Mesendoderm (in vitro differentiated cells): ENCODE measurements at regions not wholly inside any gene's neighbourhood (a gene's known extent, or its start where the extent isn't known, plus 50 kb on each side); places are given as distances from the start of the nearest gene placed in this dataset.
"Not testable (repeated sequence)": the region's sequence is repeated elsewhere in the genome, so short reads cannot be mapped to it uniquely, and the experiment has no call there.

Experiments used
- DNase-seq: peaks from one replicate; pipeline ENCODE4 v3.0.0; 2013
- H2AK5ac ChIP-seq: 2 replicates; pipeline ENCODE4 v1.6.1; 2013; ENCODE audit warnings: low read length, inconsistent platforms
- H2BK120ac ChIP-seq: 2 replicates; pipeline ENCODE4 v1.6.1; 2013; ENCODE audit warnings: low read depth, mild to moderate bottlenecking, low read length, moderate library complexity, mixed read lengths
- H2BK15ac ChIP-seq: replicated peaks from 2 replicates; pipeline ENCODE4 v1.6.1; 2013; ENCODE audit warnings: low read depth, mild to moderate bottlenecking, moderate library complexity
- H2BK5ac ChIP-seq: 2 replicates; pipeline ENCODE4 v1.6.1; 2013; ENCODE audit warnings: low read length, inconsistent platforms
- H3K18ac ChIP-seq: 2 replicates; pipeline ENCODE4 v1.6.1; 2013; ENCODE audit warnings: mild to moderate bottlenecking, low read length, mixed read lengths
- H3K23ac ChIP-seq: one replicate; pipeline ENCODE4 v1.6.1; 2013; ENCODE audit warnings: low read length
- H3K27ac ChIP-seq: 2 replicates; pipeline ENCODE4 v1.5.1; 2013; ENCODE audit warnings: low read depth, mild to moderate bottlenecking, inconsistent platforms, low read length, moderate library complexity
- H3K27me3 ChIP-seq: 2 replicates; pipeline ENCODE4 v1.6.1; 2013; ENCODE audit warnings: low read length, control low read depth, mild to moderate bottlenecking, inconsistent platforms; ENCODE audit not compliant: insufficient read depth, poor library complexity
- H3K36me3 ChIP-seq: 2 replicates; pipeline ENCODE4 v1.6.1; 2013; ENCODE audit warnings: low read length, inconsistent platforms; ENCODE audit not compliant: control insufficient read depth, insufficient read depth
- H3K4ac ChIP-seq: one replicate; pipeline ENCODE4 v1.6.1; 2013; ENCODE audit warnings: low read depth, mild to moderate bottlenecking, low read length, moderate library complexity
- H3K4me1 ChIP-seq: 2 replicates; pipeline ENCODE4 v1.6.1; 2013; ENCODE audit warnings: low read depth, low read length, inconsistent platforms; ENCODE audit not compliant: control insufficient read depth
- H3K4me2 ChIP-seq: 2 replicates; pipeline ENCODE4 v1.6.1; 2013; ENCODE audit warnings: low read length
- H3K4me3 ChIP-seq: 2 replicates; pipeline ENCODE4 v1.5.1; 2013; ENCODE audit warnings: mild to moderate bottlenecking, low read length
- H3K56ac ChIP-seq: one replicate; pipeline ENCODE4 v1.6.1; 2013; ENCODE audit warnings: low read length
- H3K79me1 ChIP-seq: 2 replicates; pipeline ENCODE4 v1.6.1; 2013; ENCODE audit warnings: low read length, inconsistent platforms
- H3K79me2 ChIP-seq: 2 replicates; pipeline ENCODE4 v1.6.1; 2013; ENCODE audit warnings: mild to moderate bottlenecking, low read length; ENCODE audit not compliant: control insufficient read depth, insufficient read depth
- H3K9ac ChIP-seq: 2 replicates; pipeline ENCODE4 v1.6.1; 2013; ENCODE audit warnings: low read length, inconsistent platforms
- H4K5ac ChIP-seq: one replicate; pipeline ENCODE4 v1.6.1; 2013; ENCODE audit warnings: low read length
- H4K8ac ChIP-seq: one replicate; pipeline ENCODE4 v1.6.1; 2013; ENCODE audit warnings: low read depth, mild to moderate bottlenecking, control low read depth, low read length, moderate library complexity
- WGBS: extraction: QIAGEN DNeasy Blood & Tissue Kit; methylation state at CpG from one replicate; pipeline ENCODE4 v1.1.7; 2013; ENCODE audit warnings: low lambda C conversion rate, missing lambda C conversion rate; ENCODE audit not compliant: insufficient coverage; ENCODE audit errors: extremely low coverage; 5-methylcytosine and 5-hydroxymethylcytosine counted together

GRCh38 chr16:31581065-31581464 is 53.4 kb downstream of the AHSP start:
- not testable (repeated sequence) for H2BK5ac ChIP-seq, DNase-seq, H3K36me3 ChIP-seq, H3K56ac ChIP-seq, H4K5ac ChIP-seq, H2BK15ac ChIP-seq, H3K4ac ChIP-seq, H3K23ac ChIP-seq, H2AK5ac ChIP-seq, H2BK120ac ChIP-seq, H3K9ac ChIP-seq, H3K4me1 ChIP-seq, H3K79me2 ChIP-seq, H3K27me3 ChIP-seq, H3K79me1 ChIP-seq, H3K18ac ChIP-seq, H4K8ac ChIP-seq, H3K4me3 ChIP-seq, H3K27ac ChIP-seq, H3K4me2 ChIP-seq
- no CpG with 5 or more reads among the region's 2 CpGs for WGBS

- not testable (repeated sequence) for H3K18ac ChIP-seq, H3K4me2 ChIP-seq, H3K79me1 ChIP-seq, H2BK15ac ChIP-seq, H3K4ac ChIP-seq, H3K27me3 ChIP-seq, H3K9ac ChIP-seq, H3K4me3 ChIP-seq, H2BK5ac ChIP-seq, H3K27ac ChIP-seq, H2AK5ac ChIP-seq, H2BK120ac ChIP-seq, H3K56ac ChIP-seq, H3K79me2 ChIP-seq, H4K5ac ChIP-seq, H3K23ac ChIP-seq, H3K36me3 ChIP-seq, H4K8ac ChIP-seq, H3K4me1 ChIP-seq
- WGBS: no CpG with 5 or more reads among the region's 9 CpGs
- peak; percentile 0 for DNase-seq
Measured at GRCh38 chr16:31601737-31602384, 74.2 kb downstream of the AHSP start.

- no peak overlapping the region for H3K4me3 ChIP-seq
- no peak overlapping the region for H3K4me2 ChIP-seq
- H2AK5ac ChIP-seq: no peak overlapping the region
- no peak overlapping the region for H3K56ac ChIP-seq
- H3K18ac ChIP-seq: no peak overlapping the region
- no peak for DNase-seq
- H3K9ac ChIP-seq: no peak overlapping the region
- H2BK15ac ChIP-seq: no peak overlapping the region
- H2BK120ac ChIP-seq: no peak overlapping the region
- H4K5ac ChIP-seq: no peak overlapping the region
- H3K79me1 ChIP-seq: no peaks in the 10 kb centered on the region
- H3K4ac ChIP-seq: no peak overlapping the region
- H3K36me3 ChIP-seq: no peaks in the 10 kb centered on the region
- no peaks in the 10 kb centered on the region for H3K4me1 ChIP-seq
- no peak overlapping the region for H2BK5ac ChIP-seq
- H3K27ac ChIP-seq: no peak overlapping the region
- H4K8ac ChIP-seq: no peak overlapping the region
- H3K79me2 ChIP-seq: no peaks in the 10 kb centered on the region
- H3K27me3 ChIP-seq: no peaks in the 10 kb centered on the region
- no peak overlapping the region for H3K23ac ChIP-seq
Measured at GRCh38 chr16:31618130-31618529, 90.4 kb downstream of the AHSP start.

GRCh38 chr16:31636433-31636832 is 108.7 kb downstream of the AHSP start:
- Histone ChIP-seq H3K4me3 (no peak overlapping the region), H4K5ac (no peak overlapping the region), H3K27me3 (no peaks in the 10 kb centered on the region), H3K56ac (no peak overlapping the region), H2BK15ac (no peak overlapping the region), H3K18ac (no peak overlapping the region), H3K4me2 (no peak overlapping the region), H2AK5ac (no peak overlapping the region), H3K4me1 (no peaks in the 10 kb centered on the region), H4K8ac (no peak overlapping the region), H3K23ac (no peak overlapping the region), H3K79me1 (no peaks in the 10 kb centered on the region), H3K79me2 (no peaks in the 10 kb centered on the region), H2BK5ac (no peak overlapping the region), H3K4ac (no peak overlapping the region), H3K9ac (no peak overlapping the region), H3K36me3 (no peaks in the 10 kb centered on the region), H3K27ac (no peak overlapping the region), H2BK120ac (no peak overlapping the region)
- WGBS: no CpG with 5 or more reads among the region's 7 CpGs
- DNase-seq: no peak

GRCh38 chr16:31641279-31641678 is 113.6 kb downstream of the AHSP start:
- no peaks in the 10 kb centered on the region for H3K27me3 ChIP-seq
- H3K36me3 ChIP-seq: no peaks in the 10 kb centered on the region
- no peaks in the 10 kb centered on the region for H3K4me1 ChIP-seq
- H3K9ac ChIP-seq: no peak overlapping the region
- no peak overlapping the region for H4K8ac ChIP-seq
- H2BK120ac ChIP-seq: no peak overlapping the region
- H3K79me2 ChIP-seq: no peaks in the 10 kb centered on the region
- no peak overlapping the region for H2BK5ac ChIP-seq
- no peaks in the 10 kb centered on the region for H3K79me1 ChIP-seq
- no peak overlapping the region for H3K4ac ChIP-seq
- no peak overlapping the region for H2AK5ac ChIP-seq
- no peak overlapping the region for H2BK15ac ChIP-seq
- no peak for DNase-seq
- H3K4me2 ChIP-seq: no peak overlapping the region
- H3K4me3 ChIP-seq: no peak overlapping the region
- H3K23ac ChIP-seq: no peak overlapping the region
- no peak overlapping the region for H3K18ac ChIP-seq
- no peak overlapping the region for H3K27ac ChIP-seq
- no CpG with 5 or more reads among the region's 4 CpGs for WGBS
- H4K5ac ChIP-seq: no peak overlapping the region
- no peak overlapping the region for H3K56ac ChIP-seq

GRCh38 chr16:31655674-31656073 is 128.0 kb downstream of the AHSP start:
- not testable (repeated sequence) for H3K4ac ChIP-seq, H3K4me2 ChIP-seq, H2BK15ac ChIP-seq, H3K4me1 ChIP-seq, H2BK120ac ChIP-seq, H2BK5ac ChIP-seq, H3K23ac ChIP-seq, H4K8ac ChIP-seq, H3K9ac ChIP-seq, H3K36me3 ChIP-seq, H3K18ac ChIP-seq, DNase-seq, H3K27ac ChIP-seq, H2AK5ac ChIP-seq, H3K79me1 ChIP-seq, H3K56ac ChIP-seq, H3K4me3 ChIP-seq, H3K79me2 ChIP-seq, H4K5ac ChIP-seq, H3K27me3 ChIP-seq
- WGBS: no CpG with 5 or more reads among the region's 4 CpGs
